ENCODE measurements at regions not wholly inside any gene's neighbourhood (a gene's known extent, or its start where the extent isn't known, plus 50 kb on each side); places are given as distances from the start of the nearest gene placed in this dataset.

DNA sequence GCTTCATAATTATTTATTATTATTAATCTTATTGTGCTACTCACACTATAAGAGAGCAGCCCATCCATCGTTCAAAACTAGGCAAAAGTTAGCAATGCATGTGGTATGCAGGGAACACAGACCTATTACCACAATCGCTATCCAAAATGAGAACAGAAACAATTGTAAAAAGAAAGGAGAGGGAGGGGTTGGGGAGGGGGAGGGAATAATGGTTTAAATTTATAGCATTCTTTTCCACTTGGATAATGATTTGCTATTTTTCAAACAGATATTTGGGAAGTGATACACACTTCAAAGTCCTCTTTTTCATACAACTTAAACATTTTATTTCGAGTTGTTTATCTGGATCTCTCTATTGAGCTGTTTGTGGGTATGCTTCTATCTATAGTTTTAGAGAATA lies 248.6 kb upstream of the SOX5 start:
- no peak for DNase-seq

- no peak for DNase-seq
Observed at GRCh38 chr12:24197532-24197931, 248.1 kb upstream of the SOX5 start.

- DNase-seq: no peak
Observed at GRCh38 chr12:24195063-24195462, 245.6 kb upstream of the SOX5 start.

- DNase-seq: no peak
Observed at GRCh38 chr12:24191117-24191516, 241.6 kb upstream of the SOX5 start.

GRCh38 chr12:24185782-24186181 lies 236.3 kb upstream of the SOX5 start:
- DNase-seq: no peak

DNA sequence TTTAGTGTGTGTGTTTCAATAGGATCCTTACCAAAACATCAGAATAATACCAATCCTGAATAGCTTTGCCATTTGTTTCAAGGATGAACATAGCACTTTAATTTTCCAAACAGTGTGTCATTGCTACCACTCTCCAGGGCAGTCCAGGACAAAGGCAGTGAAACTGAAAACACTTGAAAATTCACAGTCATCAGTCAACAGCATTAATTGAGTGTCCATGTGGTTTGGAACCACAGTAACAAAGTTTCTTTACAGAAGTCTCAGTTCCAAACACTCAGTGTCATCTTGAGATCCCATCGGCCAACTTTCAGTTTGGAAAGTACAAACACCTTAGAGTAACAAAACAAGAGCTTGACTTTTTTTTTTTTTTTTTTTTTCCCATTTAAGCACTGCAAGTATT lies 228.4 kb upstream of the SOX5 start:
- DNase-seq: no peak

- no peak for DNase-seq
Observed at GRCh38 chr12:24175929-24176328, 226.5 kb upstream of the SOX5 start.

- no peak for DNase-seq
Observed at GRCh38 chr12:24175284-24175683, 225.8 kb upstream of the SOX5 start.

DNA sequence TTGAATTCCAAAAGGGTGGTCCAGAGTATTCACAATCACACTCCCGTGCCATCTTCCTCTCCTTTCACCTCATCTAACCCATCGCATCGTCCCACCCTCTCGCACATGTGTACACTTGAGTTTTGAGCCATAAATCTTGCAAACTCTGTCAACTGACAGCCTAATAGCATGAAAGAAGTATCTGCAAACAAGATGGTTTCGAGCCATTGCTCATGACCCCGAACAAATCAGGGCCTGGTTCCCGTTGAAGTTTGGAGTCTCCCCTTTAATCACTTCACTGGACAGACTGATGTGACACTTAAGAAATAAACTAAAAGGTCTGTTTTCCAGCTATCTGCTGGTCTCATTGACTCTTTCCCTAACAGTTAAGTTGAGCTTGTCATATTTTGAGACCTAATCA lies 223.6 kb upstream of the SOX5 start:
- DNase-seq: no peak

DNA sequence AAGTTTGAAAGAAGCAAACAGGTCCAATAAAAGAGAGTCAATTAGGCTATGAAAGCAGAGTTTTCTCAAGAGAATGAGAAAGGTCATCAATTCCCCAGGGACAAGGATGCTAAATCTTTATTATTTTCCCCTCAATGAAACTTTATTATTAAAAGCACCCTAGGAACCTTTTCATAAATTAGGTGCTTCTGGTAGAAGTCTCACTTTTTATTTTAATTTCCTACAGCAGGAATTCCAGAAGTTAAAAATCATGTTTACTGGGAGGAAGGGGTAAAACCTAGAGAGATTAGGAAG lies 223.2 kb upstream of the SOX5 start:
- no peak for DNase-seq

- no peak for DNase-seq
Observed at GRCh38 chr12:24172031-24172772, 222.7 kb upstream of the SOX5 start.

DNA sequence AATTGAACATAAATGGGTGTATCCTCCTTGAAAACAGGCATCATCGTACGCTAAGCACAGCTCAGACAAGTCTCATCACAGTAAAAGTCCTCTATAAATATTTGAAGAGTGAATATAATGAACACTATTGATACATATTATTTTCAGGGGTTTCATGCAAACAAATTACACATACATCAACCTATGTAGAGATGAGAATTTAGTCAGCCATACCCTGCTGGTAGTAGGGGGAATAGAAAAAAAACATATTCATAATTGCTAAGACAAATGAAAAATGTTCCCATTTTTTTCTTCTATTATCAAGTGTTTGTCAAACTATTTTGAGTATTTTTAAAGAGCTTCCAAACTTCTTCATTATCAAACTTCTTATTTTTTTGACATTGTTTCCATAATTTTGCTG lies 205.6 kb upstream of the SOX5 start:
- DNase-seq: no peak

GRCh38 chr12:24153079-24153478 lies 203.6 kb upstream of the SOX5 start:
- DNase-seq: no peak

DNA sequence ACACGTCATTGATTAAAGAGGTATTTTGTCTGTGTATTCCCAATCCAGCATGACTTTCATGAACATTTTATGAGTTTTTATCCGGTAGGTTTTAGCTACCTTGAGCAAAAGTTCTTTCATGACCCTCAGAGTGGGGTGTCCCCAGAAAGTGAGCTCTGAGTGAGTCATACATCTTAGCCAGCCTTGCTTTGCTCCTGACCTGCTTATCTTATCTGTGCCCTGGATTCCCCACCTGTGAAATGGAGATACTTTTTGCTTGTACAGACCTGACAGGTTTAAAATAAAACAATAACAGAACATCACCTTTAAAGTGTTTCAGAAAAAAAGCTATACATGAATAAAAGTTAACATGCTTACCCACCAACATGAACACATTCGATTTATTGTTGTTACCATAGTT lies 202.8 kb upstream of the SOX5 start:
- DNase-seq: no peak

- DNase-seq: no peak
Observed at GRCh38 chr12:24143928-24144327, 194.5 kb upstream of the SOX5 start.

DNA sequence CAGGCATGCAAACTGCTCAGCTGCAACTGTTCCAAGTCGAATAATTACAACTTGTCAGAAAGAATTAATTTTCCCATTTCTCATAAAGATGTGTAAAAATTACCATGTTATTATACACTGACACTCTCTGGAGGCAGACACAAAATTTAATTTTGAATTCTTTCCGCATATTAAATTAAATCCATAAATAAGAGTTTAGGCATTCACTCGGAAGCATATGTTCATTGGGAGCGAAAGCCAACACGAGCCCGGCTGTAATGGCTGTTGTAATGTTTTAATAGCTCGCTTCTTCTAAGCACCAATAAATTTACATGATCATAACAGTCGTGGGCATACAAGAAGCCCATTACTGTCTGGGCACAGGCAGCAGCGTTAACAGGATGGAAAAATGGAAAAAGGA lies 189.6 kb upstream of the SOX5 start:
- DNase-seq: no peak

DNA sequence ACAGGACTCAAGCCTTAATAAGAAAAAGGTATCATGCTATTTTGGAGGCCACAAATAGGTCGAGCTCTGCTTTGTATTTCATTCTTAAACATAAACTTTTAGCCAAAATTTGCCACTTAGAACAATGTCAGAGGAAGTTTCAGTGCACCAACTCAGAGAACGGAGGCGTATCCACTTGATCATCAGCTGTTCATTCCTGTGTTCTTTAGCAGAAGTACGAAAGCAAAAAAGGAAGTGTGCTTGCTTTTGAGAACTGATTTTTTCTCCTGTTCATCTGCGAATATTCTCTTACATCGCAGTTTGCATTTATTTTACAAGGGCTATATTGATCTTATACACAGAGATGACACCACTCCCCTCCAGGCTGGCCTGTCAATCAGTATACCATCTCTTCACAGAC lies 188.6 kb upstream of the SOX5 start:
- DNase-seq: no peak

GRCh38 chr12:24135158-24135850 lies 185.8 kb upstream of the SOX5 start:
- no peak for DNase-seq

GRCh38 chr12:24134092-24134491 lies 184.6 kb upstream of the SOX5 start:
- no peak for DNase-seq

- DNase-seq: peak; percentile 33 to 48
Observed at GRCh38 chr12:24133384-24133783, 183.9 kb upstream of the SOX5 start.

- DNase-seq: peak in 1 of 2 experiments; percentile 17
Observed at GRCh38 chr12:24127919-24128721, 178.7 kb upstream of the SOX5 start.

GRCh38 chr12:24125280-24125679 lies 175.8 kb upstream of the SOX5 start:
- no peak for DNase-seq

DNA sequence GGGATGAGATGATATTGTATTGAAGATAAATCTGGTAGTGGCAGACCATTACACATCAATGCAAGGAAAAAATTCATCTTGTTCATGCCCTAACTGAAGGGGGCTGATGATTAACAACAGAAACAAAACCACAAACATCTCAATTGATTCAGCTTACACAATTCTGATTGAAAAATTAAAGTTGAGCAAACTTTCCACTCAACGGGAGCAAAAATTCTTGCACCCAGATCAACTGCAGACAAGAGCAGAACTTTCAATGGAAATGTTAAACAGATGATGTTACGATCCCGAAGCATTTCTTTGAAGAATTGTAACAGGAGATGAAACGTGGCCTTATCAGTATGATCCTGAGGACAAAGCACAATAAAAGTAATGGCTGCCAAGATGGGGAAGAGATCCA lies 172.4 kb upstream of the SOX5 start:
- no peak for DNase-seq

- DNase-seq: no peak
Observed at GRCh38 chr12:24118668-24119067, 169.2 kb upstream of the SOX5 start.

Data from NCI-H2081 (cell line).